HL-60 (cell line): ENCODE measurements at regions not wholly inside any gene's neighbourhood (a gene's known extent, or its start where the extent isn't known, plus 50 kb on each side); places are given as distances from the start of the nearest gene placed in this dataset.

Source experiments
- DNase-seq, 2 experiments: peaks; one replicate each; pipeline ENCODE4 v3.0.0-alpha.2; 2010 to 2020; ENCODE audit warnings: low read depth in 1 of 2, low spot score in 1 of 2
- H3K27ac ChIP-seq: fragments of 250-450 bp; sonication (Bioruptor Pico); replicated peaks from 2 replicates; pipeline ENCODE4 v1.5.1; 2020; ENCODE audit warnings: mild to moderate bottlenecking, moderate library complexity
- H3K27me3 ChIP-seq: fragments of 250-450 bp; sonication (Bioruptor Pico); 2 replicates; pipeline ENCODE4 v1.5.1; 2021; ENCODE audit warnings: mild to moderate bottlenecking, moderate library complexity; ENCODE audit not compliant: insufficient read depth, poor library complexity, severe bottlenecking
- H3K4me3 ChIP-seq: replicated peaks from 2 replicates; pipeline ENCODE4 v1.5.1; 2011; ENCODE audit warnings: mild to moderate bottlenecking, control low read depth, low read length; ENCODE audit not compliant: insufficient read depth
- GABPA ChIP-seq: IDR thresholded peaks from 2 replicates; pipeline ENCODE4 v1.6.1; 2012; ENCODE audit warnings: low read depth
- POLR2AphosphoS5 ChIP-seq: IDR thresholded peaks from 2 replicates; pipeline ENCODE4 v1.6.1; 2012; ENCODE audit warnings: low read depth
- SPI1 ChIP-seq: IDR thresholded peaks from 2 replicates; pipeline ENCODE4 v1.6.1; 2012; ENCODE audit warnings: low read depth, mild to moderate bottlenecking, borderline replicate concordance
- TF ChIP-seq, protein P1 (sequence below): IDR thresholded peaks from 2 replicates; pipeline ENCODE4 v1.6.1; 2012; ENCODE audit warnings: low read depth; ENCODE audit not compliant: insufficient replicate concordance
- TF ChIP-seq, protein P2 (sequence below): IDR thresholded peaks from one replicate; pipeline ENCODE4 v1.5.1; 2011; ENCODE audit warnings: low read length, control low read depth, inconsistent platforms; ENCODE audit not compliant: insufficient read depth

DNA sequence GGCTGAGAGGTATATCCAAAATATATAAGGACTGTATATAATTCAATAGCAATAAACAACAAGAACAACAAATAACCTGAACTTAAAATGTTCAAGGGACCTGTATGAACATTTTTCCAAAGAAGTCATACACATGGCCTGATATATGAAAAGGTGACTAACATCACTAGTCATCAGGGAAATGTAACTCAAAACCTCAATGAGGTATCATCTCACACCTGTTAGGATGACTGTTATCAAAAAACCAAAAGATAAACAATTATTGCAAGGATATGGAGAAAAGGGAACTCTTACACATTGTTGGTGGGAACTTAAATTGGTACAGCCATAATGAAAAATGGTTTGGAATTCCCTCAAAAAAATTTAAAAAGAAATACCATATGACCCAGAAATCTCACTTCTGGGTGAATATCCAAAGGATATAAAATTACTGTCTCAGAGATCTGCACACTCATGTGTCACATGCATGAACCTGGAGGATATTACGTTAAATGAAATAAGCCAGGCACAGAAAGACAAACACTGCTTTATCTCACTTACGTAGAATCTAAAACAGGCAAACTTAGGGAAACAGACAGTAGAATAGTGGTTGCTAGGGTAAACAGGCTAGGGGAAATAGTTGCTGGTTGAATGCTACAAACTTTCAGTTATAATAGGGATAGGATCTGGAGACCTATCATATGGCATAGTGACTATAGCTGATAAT is 334.5 kb upstream of the MMADHC start:
- DNase-seq = no peak
- Histone ChIP-seq H3K27ac (no peak overlapping the region), H3K4me3 (no peak overlapping the region), H3K27me3 (no peaks in the 10 kb centered on the region)
- TF ChIP-seq POLR2AphosphoS5 = no peak
- no peak for TF ChIP-seq SPI1
- TF ChIP-seq, protein P1, sequence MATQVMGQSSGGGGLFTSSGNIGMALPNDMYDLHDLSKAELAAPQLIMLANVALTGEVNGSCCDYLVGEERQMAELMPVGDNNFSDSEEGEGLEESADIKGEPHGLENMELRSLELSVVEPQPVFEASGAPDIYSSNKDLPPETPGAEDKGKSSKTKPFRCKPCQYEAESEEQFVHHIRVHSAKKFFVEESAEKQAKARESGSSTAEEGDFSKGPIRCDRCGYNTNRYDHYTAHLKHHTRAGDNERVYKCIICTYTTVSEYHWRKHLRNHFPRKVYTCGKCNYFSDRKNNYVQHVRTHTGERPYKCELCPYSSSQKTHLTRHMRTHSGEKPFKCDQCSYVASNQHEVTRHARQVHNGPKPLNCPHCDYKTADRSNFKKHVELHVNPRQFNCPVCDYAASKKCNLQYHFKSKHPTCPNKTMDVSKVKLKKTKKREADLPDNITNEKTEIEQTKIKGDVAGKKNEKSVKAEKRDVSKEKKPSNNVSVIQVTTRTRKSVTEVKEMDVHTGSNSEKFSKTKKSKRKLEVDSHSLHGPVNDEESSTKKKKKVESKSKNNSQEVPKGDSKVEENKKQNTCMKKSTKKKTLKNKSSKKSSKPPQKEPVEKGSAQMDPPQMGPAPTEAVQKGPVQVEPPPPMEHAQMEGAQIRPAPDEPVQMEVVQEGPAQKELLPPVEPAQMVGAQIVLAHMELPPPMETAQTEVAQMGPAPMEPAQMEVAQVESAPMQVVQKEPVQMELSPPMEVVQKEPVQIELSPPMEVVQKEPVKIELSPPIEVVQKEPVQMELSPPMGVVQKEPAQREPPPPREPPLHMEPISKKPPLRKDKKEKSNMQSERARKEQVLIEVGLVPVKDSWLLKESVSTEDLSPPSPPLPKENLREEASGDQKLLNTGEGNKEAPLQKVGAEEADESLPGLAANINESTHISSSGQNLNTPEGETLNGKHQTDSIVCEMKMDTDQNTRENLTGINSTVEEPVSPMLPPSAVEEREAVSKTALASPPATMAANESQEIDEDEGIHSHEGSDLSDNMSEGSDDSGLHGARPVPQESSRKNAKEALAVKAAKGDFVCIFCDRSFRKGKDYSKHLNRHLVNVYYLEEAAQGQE = no peak
- TF ChIP-seq, protein P2, sequence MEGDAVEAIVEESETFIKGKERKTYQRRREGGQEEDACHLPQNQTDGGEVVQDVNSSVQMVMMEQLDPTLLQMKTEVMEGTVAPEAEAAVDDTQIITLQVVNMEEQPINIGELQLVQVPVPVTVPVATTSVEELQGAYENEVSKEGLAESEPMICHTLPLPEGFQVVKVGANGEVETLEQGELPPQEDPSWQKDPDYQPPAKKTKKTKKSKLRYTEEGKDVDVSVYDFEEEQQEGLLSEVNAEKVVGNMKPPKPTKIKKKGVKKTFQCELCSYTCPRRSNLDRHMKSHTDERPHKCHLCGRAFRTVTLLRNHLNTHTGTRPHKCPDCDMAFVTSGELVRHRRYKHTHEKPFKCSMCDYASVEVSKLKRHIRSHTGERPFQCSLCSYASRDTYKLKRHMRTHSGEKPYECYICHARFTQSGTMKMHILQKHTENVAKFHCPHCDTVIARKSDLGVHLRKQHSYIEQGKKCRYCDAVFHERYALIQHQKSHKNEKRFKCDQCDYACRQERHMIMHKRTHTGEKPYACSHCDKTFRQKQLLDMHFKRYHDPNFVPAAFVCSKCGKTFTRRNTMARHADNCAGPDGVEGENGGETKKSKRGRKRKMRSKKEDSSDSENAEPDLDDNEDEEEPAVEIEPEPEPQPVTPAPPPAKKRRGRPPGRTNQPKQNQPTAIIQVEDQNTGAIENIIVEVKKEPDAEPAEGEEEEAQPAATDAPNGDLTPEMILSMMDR = no peak
- no peak for TF ChIP-seq GABPA

DNA sequence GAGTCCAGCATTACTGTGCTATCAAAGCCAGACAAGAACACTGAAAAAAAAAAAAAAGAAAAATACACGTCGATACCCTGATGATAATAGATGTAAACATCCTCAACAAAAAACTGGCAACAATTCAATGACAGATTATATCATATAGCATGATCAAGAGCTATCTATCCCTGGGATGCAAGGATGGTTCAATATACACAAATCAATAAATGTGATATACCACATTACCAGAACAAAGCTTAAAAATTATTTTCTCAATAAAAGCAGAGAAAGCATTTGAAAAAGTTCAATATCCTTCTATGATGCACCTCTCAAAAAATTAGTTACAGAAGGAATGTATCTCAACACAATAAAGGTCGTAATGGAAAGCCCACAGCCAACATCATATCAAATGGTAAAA is 332.8 kb upstream of the MMADHC start:
- DNase-seq = no peak
- Histone ChIP-seq H3K27ac (no peak overlapping the region), H3K27me3 (no peaks in the 10 kb centered on the region), H3K4me3 (no peak overlapping the region)
- TF ChIP-seq POLR2AphosphoS5 = no peak
- TF ChIP-seq, protein P1 = no peak
- TF ChIP-seq SPI1 = no peak
- no peak for TF ChIP-seq GABPA
- TF ChIP-seq, protein P2 = no peak

DNA sequence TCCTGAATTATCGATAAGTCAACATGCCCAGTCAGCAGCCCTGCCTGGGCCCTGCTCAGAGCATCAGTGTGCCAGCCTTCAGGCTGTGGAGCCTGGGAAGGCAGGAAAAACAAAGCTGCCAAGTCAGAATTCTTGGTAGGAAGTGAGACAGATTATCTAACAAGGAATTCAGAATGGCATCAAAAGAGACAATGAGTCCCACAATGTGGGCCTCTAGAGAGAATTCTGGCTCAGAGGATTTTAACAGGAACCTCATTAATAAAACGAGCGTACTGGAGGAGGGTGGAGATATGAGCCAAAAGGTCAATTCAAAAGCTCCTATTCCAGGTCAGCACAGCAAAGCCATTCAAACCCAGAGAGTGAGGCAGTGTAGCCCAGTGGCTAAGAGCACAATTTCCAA is 327.6 kb upstream of the MMADHC start:
- H3K27ac ChIP-seq = no peak overlapping the region
- TF ChIP-seq GABPA (no peak), SPI1 (no peak), POLR2AphosphoS5 (no peak)
- TF ChIP-seq, protein P1 = no peak
- TF ChIP-seq, protein P2 = no peak
- no peak overlapping the region for H3K4me3 ChIP-seq
- DNase-seq = no peak
- no peaks in the 10 kb centered on the region for H3K27me3 ChIP-seq
